Adrenal gland (tissue), 5 donors: ENCODE measurements at regions not wholly inside any gene's neighbourhood (a gene's known extent, or its start where the extent isn't known, plus 50 kb on each side); places are given as distances from the start of the nearest gene placed in this dataset.

Experiments
- CTCF ChIP-seq, 6 experiments: fragments of 450-650 bp in 4 of 6; fragments of 200-600 bp in 2 of 6; sonication (generic) in 1 of 6; IDR thresholded peaks; 1 replicate in 5 of 6; 2 replicates in 1 of 6; pipeline versions ENCODE4 v1.5.1 to v1.8.0; 2016 to 2021; ENCODE audit warnings: antibody characterized with exemption in 6 of 6, mild to moderate bottlenecking in 2 of 6, moderate library complexity in 1 of 6
- POLR2A ChIP-seq, 2 donors: fragments of 450-650 bp; IDR thresholded peaks; one replicate each; pipeline ENCODE4 v1.6.1; 2017; ENCODE audit warnings: antibody characterized with exemption in 2 of 2, mild to moderate bottlenecking in 2 of 2, moderate library complexity in 1 of 2
- donor health status: DM: no; HTN: no; CAD: no.

GRCh38 chr4:189494407-189494806, 446.3 kb upstream of the FRG1 start:
- TF ChIP-seq CTCF (IDR thresholded peaks at IDR 0.05): no peak
- TF ChIP-seq POLR2A (IDR thresholded peaks at IDR 0.05): no peak
